HEK293T (cell line): ENCODE measurements at regions not wholly inside any gene's neighbourhood (a gene's known extent, or its start where the extent isn't known, plus 50 kb on each side); places are given as distances from the start of the nearest gene placed in this dataset.

Experiments used
- BHLHE40 ChIP-seq: fragments of 450-650 bp; IDR thresholded peaks from 2 replicates; pipeline ENCODE4 v1.6.1; 2016; ENCODE audit warnings: mild to moderate bottlenecking, moderate library complexity, borderline replicate concordance
- FOXM1 ChIP-seq: fragments of 450-650 bp; IDR thresholded peaks from 2 replicates; pipeline ENCODE4 v1.6.1; 2017; ENCODE audit warnings: mild to moderate bottlenecking, borderline replicate concordance
- LEF1 ChIP-seq: fragments of 450-650 bp; IDR thresholded peaks from 2 replicates; pipeline ENCODE4 v1.6.1; 2017; ENCODE audit warnings: mild to moderate bottlenecking, borderline replicate concordance
- TARDBP ChIP-seq: fragments of 450-650 bp; IDR thresholded peaks from 2 replicates; pipeline ENCODE4 v1.6.1; 2016

DNA sequence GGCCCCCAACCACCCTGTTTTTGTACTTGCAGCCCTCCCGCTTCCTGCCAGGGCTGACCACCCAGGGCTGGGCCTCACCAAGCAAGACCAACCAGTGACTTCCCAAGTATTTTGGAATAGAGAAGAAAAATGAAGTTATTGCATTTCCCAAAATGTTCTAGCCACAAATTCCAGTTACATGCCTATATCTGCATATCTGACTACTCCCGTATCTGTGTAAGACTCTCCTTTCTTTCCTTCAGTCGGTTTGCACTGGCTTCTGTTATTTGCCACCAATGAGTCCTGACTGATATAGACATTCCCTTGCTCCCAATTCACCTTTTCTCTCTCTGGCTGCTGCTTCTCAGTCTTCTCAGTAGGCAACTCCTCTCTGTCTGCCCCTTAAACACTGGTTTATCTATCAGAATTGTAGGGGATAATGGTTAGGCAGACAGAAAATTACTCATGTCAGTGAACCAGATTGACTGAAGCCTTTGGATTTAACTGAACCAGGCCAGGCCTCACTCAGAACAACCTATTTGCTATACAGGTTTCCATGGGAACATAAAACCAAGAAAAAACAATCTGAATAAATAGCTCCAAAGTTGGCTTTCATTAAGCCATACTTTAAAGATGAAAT, 85.3 kb downstream of the SPTSSA start:
- no peak for TF ChIP-seq TARDBP
- TF ChIP-seq FOXM1 = no peak
- TF ChIP-seq LEF1 = no peak
- TF ChIP-seq BHLHE40 = no peak
